WTC11 (cell line): ENCODE measurements at regions not wholly inside any gene's neighbourhood (a gene's known extent, or its start where the extent isn't known, plus 50 kb on each side); places are given as distances from the start of the nearest gene placed in this dataset.
"Not testable (repeated sequence)": the region's sequence is repeated elsewhere in the genome, so short reads cannot be mapped to it uniquely, and the experiment has no call there.

Experiments
- ATAC-seq: fragments of 200-7000 bp; cut with Tn5 transposase; 2 replicates; pipeline ENCODE4 v1.10.0; 2021; ENCODE audit warnings: mild to moderate bottlenecking, moderate library complexity
- CTCF ChIA-PET: fragments of 300-600 bp; sonication (Branson Sonifier 250); formaldehyde crosslinking; loops from one replicate; lab custom pipeline; 2021; ENCODE audit warnings: antibody characterized with exemption; lab: Charles Lee
- POLR2A ChIA-PET: fragments of 350-600 bp; sonication (Branson Sonifier 250); formaldehyde crosslinking; loops from one replicate; lab custom pipeline; 2021; ENCODE audit warnings: antibody characterized with exemption; lab: Charles Lee
- DNase-seq: peaks from one replicate; pipeline ENCODE4 v3.0.0; 2021; ENCODE audit warnings: low spot score
- H3K27ac Mint-ChIP-seq: 2 replicates; pipeline ENCODE4 v1.8.0; 2021; ENCODE audit warnings: mixed read lengths
- H3K27me3 Mint-ChIP-seq: 2 replicates; pipeline ENCODE4 v1.8.0; 2021; ENCODE audit warnings: low read depth, mild to moderate bottlenecking, moderate library complexity, mixed read lengths
- H3K36me3 Mint-ChIP-seq: 2 replicates; pipeline ENCODE4 v1.8.0; 2021; ENCODE audit warnings: mixed read lengths
- H3K4me1 Mint-ChIP-seq: 2 replicates; pipeline ENCODE4 v1.8.0; 2022; ENCODE audit warnings: mixed read lengths
- H3K4me3 Mint-ChIP-seq: 2 replicates; pipeline ENCODE4 v1.8.0; 2021; ENCODE audit warnings: mild to moderate bottlenecking, moderate library complexity, mixed read lengths
- H3K9me3 Mint-ChIP-seq: 2 replicates; pipeline ENCODE4 v1.8.0; 2021; ENCODE audit warnings: mixed read lengths
- CBFB ChIP-seq: sonication (generic); formaldehyde crosslinking; IDR thresholded peaks from 2 replicates; pipeline ENCODE4 v1.8.1; 2022; ENCODE audit warnings: mild to moderate bottlenecking, low read depth, missing genetic modification reagents
- FOXK1 ChIP-seq: sonication (generic); formaldehyde crosslinking; IDR thresholded peaks from 2 replicates; pipeline ENCODE4 v1.8.0; 2022; ENCODE audit warnings: mild to moderate bottlenecking, moderate library complexity, missing genetic modification reagents
- GABPB1 ChIP-seq: sonication (generic); formaldehyde crosslinking; IDR thresholded peaks from 2 replicates; pipeline ENCODE4 v1.8.1; 2023; ENCODE audit warnings: mild to moderate bottlenecking, missing genetic modification reagents
- KAT7 ChIP-seq: sonication (generic); formaldehyde crosslinking; IDR thresholded peaks from 2 replicates; pipeline ENCODE4 v1.8.1; 2023; ENCODE audit warnings: missing genetic modification reagents, mild to moderate bottlenecking, borderline replicate concordance
- NFATC4 ChIP-seq: fragments of 250-450 bp; sonication (Bioruptor Pico); IDR thresholded peaks from 2 replicates; pipeline ENCODE4 v1.9.0; 2021; ENCODE audit warnings: mild to moderate bottlenecking
- NFYB ChIP-seq: sonication (generic); formaldehyde crosslinking; conservative IDR thresholded peaks from 2 replicates; pipeline ENCODE4 v1.8.0; 2022; ENCODE audit warnings: low read depth, missing genetic modification reagents
- NR1H2 ChIP-seq: sonication (generic); formaldehyde crosslinking; IDR thresholded peaks from 2 replicates; pipeline ENCODE4 v1.9.0; 2021; ENCODE audit warnings: mild to moderate bottlenecking, moderate library complexity, missing genetic modification reagents
- NR2C2 ChIP-seq: sonication (generic); formaldehyde crosslinking; IDR thresholded peaks from 2 replicates; pipeline ENCODE4 v1.8.0; 2022; ENCODE audit warnings: mild to moderate bottlenecking, missing genetic modification reagents
- RELA ChIP-seq: sonication (generic); formaldehyde crosslinking; IDR thresholded peaks from 2 replicates; pipeline ENCODE4 v1.8.1; 2022; ENCODE audit warnings: missing genetic modification reagents, mild to moderate bottlenecking, borderline replicate concordance
- TP53 ChIP-seq: sonication (generic); formaldehyde crosslinking; IDR thresholded peaks from 2 replicates; pipeline ENCODE4 v1.8.1; 2023; ENCODE audit warnings: mild to moderate bottlenecking, missing genetic modification reagents
- ZNF121 ChIP-seq: sonication (generic); formaldehyde crosslinking; IDR thresholded peaks from 2 replicates; pipeline ENCODE4 v1.8.0; 2023; ENCODE audit warnings: missing genetic modification reagents
- ZNF232 ChIP-seq: sonication (generic); formaldehyde crosslinking; IDR thresholded peaks from 2 replicates; pipeline ENCODE4 v1.8.0; 2022; ENCODE audit warnings: mild to moderate bottlenecking, missing genetic modification reagents
- TF ChIP-seq, protein P1 (sequence below): fragments of 250-450 bp; sonication (Bioruptor Pico); IDR thresholded peaks from 2 replicates; pipeline ENCODE4 v1.9.0; 2021; ENCODE audit warnings: moderate library complexity, mild to moderate bottlenecking, inconsistent platforms, borderline replicate concordance
- TF ChIP-seq, protein P2 (sequence below): sonication (generic); formaldehyde crosslinking; IDR thresholded peaks from 2 replicates; pipeline ENCODE4 v1.8.0; 2022; ENCODE audit warnings: missing genetic modification reagents

- Mint-ChIP-seq H3K4me1 (peaks cover 18% of the 10 kb centered on the region), H3K27me3 (no peaks in the 10 kb centered on the region), H3K27ac (no peak overlapping the region), H3K9me3 (peaks cover 14% of the 10 kb centered on the region), H3K36me3 (peaks cover 14% of the 10 kb centered on the region), H3K4me3 (peak overlapping the region; percentile 3)
- ChIA-PET POLR2A (no interaction called here), CTCF (no interaction called here)
- no peak for ATAC-seq
- no peak for DNase-seq
- TF ChIP-seq ZNF121 (no peak), CBFB (CRISPR knock-in tag) (no peak), FOXK1 (CRISPR knock-in tag) (no peak), ZNF232 (no peak), GABPB1 (CRISPR knock-in tag) (no peak), NR2C2 (no peak), NR1H2 (CRISPR knock-in tag) (no peak), NFYB (CRISPR knock-in tag) (no peak), RELA (CRISPR knock-in tag) (no peak), KAT7 (CRISPR knock-in tag) (no peak)
- TF ChIP-seq, protein P1, sequence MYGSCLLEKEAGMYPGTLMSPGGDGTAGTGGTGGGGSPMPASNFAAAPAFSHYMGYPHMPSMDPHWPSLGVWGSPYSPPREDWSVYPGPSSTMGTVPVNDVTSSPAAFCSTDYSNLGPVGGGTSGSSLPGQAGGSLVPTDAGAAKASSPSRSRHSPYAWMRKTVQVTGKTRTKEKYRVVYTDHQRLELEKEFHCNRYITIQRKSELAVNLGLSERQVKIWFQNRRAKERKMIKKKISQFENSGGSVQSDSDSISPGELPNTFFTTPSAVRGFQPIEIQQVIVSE (CRISPR knock-in tag), result no peak
Measured at GRCh38 chr2:144904612-144905011, 384.7 kb upstream of the ZEB2 start.

- Mint-ChIP-seq H3K4me1 (peaks cover 18% of the 10 kb centered on the region), H3K36me3 (peaks cover 10% of the 10 kb centered on the region), H3K4me3 (peak overlapping the region; percentile 67)
- POLR2A ChIA-PET, H3K9me3 Mint-ChIP-seq, ATAC-seq, CTCF ChIA-PET, H3K27ac Mint-ChIP-seq, H3K27me3 Mint-ChIP-seq: not testable (repeated sequence)
- peak; percentile 43 for DNase-seq
Measured at GRCh38 chr2:144903045-144903444, 383.1 kb upstream of the ZEB2 start.

DNA sequence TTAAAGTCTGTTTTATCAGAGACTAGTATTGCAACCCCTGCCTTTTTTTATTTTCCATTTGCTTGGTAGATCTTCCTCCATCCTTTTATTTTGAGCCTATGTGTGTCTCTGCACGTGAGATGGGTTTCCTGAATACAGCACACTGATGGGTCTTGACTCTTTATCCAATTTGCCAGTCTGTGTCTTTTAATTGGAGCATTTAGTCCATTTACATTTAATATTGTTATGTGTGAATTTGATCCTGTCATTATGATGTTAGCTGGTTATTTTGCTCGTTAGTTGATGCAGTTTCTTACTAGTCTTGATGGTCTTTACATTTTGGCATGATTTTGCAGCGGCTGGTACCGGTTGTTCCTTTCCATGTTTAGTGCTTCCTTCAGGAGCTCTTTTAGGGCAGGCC lies 381.5 kb upstream of the ZEB2 start:
- DNase-seq, H3K36me3 Mint-ChIP-seq, POLR2A ChIA-PET, H3K27ac Mint-ChIP-seq, ATAC-seq, H3K27me3 Mint-ChIP-seq, CTCF ChIA-PET, H3K9me3 Mint-ChIP-seq, H3K4me3 Mint-ChIP-seq: not testable (repeated sequence)
- H3K4me1 Mint-ChIP-seq, result peaks cover 21% of the 10 kb centered on the region

GRCh38 chr2:144896341-144896740 lies 376.4 kb upstream of the ZEB2 start:
- peaks cover 9% of the 10 kb centered on the region for H3K9me3 Mint-ChIP-seq
- no peak overlapping the region; the same call in 1 of the 2 replicates for H3K27ac Mint-ChIP-seq
- no peak for DNase-seq
- CTCF ChIA-PET, result no interaction called here
- peaks cover 8% of the 10 kb centered on the region for H3K36me3 Mint-ChIP-seq
- 0 out of 2 replicates have a peak overlapping the region, but pooled peaks have one; percentile 5 for H3K4me3 Mint-ChIP-seq
- H3K27me3 Mint-ChIP-seq, result no peaks in the 10 kb centered on the region
- ATAC-seq, result no peak
- peaks cover 34% of the 10 kb centered on the region for H3K4me1 Mint-ChIP-seq
- POLR2A ChIA-PET, result no interaction called here
- TF ChIP-seq NFATC4, result no peak
- TF ChIP-seq, protein P1 (CRISPR knock-in tag), result no peak
- TF ChIP-seq TP53 (CRISPR knock-in tag), result no peak

- H3K27me3 Mint-ChIP-seq, result no peaks in the 10 kb centered on the region
- H3K4me3 Mint-ChIP-seq, result peak overlapping the region; percentile 48
- CTCF ChIA-PET, result no interaction called here
- peak; percentile 35 for DNase-seq
- POLR2A ChIA-PET, result no interaction called here
- peak; percentile 100 for ATAC-seq
- H3K27ac Mint-ChIP-seq, result peak overlapping the region; percentile 97
- H3K36me3 Mint-ChIP-seq, result no peaks in the 10 kb centered on the region; the same call in 1 of the 2 replicates
- TF ChIP-seq, protein P2, sequence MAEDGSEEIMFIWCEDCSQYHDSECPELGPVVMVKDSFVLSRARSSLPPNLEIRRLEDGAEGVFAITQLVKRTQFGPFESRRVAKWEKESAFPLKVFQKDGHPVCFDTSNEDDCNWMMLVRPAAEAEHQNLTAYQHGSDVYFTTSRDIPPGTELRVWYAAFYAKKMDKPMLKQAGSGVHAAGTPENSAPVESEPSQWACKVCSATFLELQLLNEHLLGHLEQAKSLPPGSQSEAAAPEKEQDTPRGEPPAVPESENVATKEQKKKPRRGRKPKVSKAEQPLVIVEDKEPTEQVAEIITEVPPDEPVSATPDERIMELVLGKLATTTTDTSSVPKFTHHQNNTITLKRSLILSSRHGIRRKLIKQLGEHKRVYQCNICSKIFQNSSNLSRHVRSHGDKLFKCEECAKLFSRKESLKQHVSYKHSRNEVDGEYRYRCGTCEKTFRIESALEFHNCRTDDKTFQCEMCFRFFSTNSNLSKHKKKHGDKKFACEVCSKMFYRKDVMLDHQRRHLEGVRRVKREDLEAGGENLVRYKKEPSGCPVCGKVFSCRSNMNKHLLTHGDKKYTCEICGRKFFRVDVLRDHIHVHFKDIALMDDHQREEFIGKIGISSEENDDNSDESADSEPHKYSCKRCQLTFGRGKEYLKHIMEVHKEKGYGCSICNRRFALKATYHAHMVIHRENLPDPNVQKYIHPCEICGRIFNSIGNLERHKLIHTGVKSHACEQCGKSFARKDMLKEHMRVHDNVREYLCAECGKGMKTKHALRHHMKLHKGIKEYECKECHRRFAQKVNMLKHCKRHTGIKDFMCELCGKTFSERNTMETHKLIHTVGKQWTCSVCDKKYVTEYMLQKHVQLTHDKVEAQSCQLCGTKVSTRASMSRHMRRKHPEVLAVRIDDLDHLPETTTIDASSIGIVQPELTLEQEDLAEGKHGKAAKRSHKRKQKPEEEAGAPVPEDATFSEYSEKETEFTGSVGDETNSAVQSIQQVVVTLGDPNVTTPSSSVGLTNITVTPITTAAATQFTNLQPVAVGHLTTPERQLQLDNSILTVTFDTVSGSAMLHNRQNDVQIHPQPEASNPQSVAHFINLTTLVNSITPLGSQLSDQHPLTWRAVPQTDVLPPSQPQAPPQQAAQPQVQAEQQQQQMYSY (CRISPR knock-in tag), result peak; percentile 86
- no peak for TF ChIP-seq GABPB1 (CRISPR knock-in tag)
- H3K4me1 Mint-ChIP-seq, result peaks cover 40% of the 10 kb centered on the region
- no peaks in the 10 kb centered on the region for H3K9me3 Mint-ChIP-seq
Measured at GRCh38 chr2:144894612-144895599, 375.0 kb upstream of the ZEB2 start.
